Astrocyte of the spinal cord (primary cell): ENCODE measurements at regions not wholly inside any gene's neighbourhood (a gene's known extent, or its start where the extent isn't known, plus 50 kb on each side); places are given as distances from the start of the nearest gene placed in this dataset.

Source experiments
- DNase-seq: peaks from one replicate; pipeline ENCODE4 v3.0.0; 2011; ENCODE audit warnings: low read depth, low spot score
- H3K4me3 ChIP-seq: 2 replicates; pipeline ENCODE4 v1.5.1; 2011; ENCODE audit warnings: low read depth, mild to moderate bottlenecking, low read length, moderate library complexity
- in situ Hi-C: cut with HindIII; loops from 2 replicates; pipeline ENCODE4 v1.10.0; 2017; ENCODE audit warnings: low sequenced_read_pairs
- TF ChIP-seq, protein P1 (sequence below): IDR thresholded peaks from 2 replicates; pipeline ENCODE4 v1.5.1; 2012; ENCODE audit warnings: low read depth, mild to moderate bottlenecking, low read length, inconsistent platforms

DNA sequence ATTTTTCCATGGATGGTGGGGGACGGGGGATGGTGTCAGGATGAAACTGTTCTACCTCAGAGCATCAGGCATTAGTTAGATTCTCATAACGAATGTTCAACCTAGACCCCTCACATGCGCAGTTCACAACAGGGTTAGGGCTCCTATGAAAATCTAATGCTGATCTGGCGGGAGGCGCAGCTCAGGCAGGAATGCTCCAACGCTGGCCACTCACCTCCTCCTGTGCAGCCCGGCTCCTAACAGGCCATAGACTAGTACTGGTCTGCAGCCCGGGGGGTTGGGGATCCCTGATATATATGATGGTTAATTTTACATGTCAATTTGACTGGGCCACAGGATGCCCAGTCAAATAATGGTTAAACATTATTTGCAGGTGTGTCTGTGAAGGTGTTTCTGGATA is 199.0 kb upstream of the NR4A3 start:
- TF ChIP-seq, protein P1, sequence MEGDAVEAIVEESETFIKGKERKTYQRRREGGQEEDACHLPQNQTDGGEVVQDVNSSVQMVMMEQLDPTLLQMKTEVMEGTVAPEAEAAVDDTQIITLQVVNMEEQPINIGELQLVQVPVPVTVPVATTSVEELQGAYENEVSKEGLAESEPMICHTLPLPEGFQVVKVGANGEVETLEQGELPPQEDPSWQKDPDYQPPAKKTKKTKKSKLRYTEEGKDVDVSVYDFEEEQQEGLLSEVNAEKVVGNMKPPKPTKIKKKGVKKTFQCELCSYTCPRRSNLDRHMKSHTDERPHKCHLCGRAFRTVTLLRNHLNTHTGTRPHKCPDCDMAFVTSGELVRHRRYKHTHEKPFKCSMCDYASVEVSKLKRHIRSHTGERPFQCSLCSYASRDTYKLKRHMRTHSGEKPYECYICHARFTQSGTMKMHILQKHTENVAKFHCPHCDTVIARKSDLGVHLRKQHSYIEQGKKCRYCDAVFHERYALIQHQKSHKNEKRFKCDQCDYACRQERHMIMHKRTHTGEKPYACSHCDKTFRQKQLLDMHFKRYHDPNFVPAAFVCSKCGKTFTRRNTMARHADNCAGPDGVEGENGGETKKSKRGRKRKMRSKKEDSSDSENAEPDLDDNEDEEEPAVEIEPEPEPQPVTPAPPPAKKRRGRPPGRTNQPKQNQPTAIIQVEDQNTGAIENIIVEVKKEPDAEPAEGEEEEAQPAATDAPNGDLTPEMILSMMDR: no peak
- DNase-seq: no peak
- no peak overlapping the region for H3K4me3 ChIP-seq
- in situ Hi-C loops: no loop called here

DNA sequence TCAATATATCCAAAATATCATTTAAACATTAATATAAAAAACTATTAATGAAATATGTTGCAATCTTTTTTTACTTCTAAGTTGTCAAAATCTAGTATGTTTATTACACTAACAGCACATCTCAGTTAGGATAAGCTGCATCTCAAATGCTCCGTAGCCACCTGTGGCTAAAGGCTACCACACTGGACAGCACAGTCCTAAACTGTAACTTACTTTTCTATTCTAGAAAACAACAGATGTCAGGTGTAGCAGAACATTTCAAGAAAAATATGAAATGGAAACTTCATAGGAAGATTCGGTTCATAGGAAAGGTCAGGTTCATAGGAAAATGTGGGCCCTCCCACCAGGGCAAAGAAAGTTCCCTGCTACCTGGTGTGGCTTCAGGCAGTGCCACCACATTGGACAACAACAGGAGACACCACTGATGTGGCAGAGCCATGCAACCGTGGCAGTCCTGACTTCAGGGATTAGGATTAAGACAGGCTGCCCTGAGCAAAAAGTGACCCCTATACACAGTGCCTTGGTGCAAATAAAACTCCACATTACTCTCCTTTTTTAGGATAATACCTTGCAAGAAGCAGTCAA is 197.8 kb upstream of the NR4A3 start:
- in situ Hi-C loops: no loop called here
- TF ChIP-seq, protein P1: no peak
- DNase-seq: no peak
- no peak overlapping the region for H3K4me3 ChIP-seq

DNA sequence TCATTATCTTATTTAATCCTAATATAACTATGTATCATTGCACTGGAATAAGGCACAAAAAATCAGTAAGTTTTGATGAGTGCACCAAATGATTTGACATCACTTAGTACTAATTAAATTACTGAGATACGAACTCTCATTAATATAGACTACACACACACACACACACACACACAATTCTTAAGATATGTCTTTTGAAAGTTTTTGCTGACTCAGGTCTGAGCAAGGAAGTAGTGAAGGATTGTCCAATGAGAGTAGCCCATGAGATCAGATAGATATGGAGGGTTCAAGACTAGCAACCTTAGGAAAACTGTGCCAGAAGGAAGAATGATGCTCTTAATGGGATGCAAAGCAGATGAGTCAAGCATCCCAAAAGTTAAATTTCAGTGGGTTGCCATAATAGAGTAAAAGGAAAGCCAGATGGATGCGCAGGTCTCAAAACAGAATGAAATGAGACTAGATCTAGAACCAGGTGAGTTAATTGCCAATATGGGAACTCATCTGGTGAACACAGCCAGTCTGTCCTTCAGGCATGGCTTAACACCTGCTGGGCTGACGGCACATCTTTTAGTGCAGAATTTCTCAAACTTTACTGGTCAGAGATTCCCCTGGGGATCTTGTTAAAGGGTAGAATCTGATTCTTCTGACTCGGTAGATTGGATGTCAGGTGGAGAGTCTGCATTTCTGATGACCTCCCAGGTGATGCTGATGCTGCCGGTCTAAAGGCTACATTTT is 197.0 kb upstream of the NR4A3 start:
- no peak for DNase-seq
- no peak overlapping the region for H3K4me3 ChIP-seq
- TF ChIP-seq, protein P1: no peak
- in situ Hi-C loops: no loop called here

DNA sequence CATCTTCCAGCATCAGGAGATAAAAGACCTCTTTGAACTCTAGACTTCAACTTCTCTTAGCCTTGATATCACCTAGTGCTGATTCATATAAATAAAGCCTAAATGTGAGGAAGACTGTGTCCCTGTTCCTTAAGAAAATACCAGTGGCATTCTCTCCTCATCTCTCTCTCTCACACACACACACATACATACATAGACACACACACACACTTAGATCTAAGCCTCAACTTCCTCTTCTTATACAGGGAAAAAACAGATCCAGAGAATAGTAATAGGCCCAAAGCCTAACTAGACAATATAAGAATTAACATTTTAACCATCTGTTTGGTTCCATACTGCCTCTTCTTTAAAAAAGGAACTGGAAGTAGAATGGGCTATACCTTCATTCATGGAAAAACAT is 195.3 kb upstream of the NR4A3 start:
- DNase-seq: no peak
- in situ Hi-C loops: no loop called here
- no peak overlapping the region for H3K4me3 ChIP-seq
- TF ChIP-seq, protein P1: no peak

DNA sequence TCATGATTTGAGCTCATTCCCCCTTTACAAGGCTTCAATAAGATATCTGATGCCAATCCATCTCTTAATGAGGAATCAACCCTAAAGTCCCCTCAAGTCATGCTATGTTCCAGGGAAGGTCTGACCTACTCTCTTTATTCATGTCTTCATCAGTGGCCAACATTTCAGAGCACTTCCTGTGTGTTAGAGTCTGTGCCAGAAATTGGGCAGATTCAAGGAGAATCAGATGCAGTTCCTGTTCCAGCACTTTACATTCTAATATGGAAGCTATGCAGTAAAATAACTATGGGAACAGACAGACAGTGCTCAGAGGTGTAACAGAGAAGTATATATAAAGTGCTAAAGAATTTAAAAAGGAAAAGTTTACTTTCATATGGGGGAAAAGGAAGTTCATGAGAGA is 193.4 kb upstream of the NR4A3 start:
- TF ChIP-seq, protein P1: no peak
- in situ Hi-C loops: no loop called here
- no peak for DNase-seq
- no peak overlapping the region for H3K4me3 ChIP-seq

DNA sequence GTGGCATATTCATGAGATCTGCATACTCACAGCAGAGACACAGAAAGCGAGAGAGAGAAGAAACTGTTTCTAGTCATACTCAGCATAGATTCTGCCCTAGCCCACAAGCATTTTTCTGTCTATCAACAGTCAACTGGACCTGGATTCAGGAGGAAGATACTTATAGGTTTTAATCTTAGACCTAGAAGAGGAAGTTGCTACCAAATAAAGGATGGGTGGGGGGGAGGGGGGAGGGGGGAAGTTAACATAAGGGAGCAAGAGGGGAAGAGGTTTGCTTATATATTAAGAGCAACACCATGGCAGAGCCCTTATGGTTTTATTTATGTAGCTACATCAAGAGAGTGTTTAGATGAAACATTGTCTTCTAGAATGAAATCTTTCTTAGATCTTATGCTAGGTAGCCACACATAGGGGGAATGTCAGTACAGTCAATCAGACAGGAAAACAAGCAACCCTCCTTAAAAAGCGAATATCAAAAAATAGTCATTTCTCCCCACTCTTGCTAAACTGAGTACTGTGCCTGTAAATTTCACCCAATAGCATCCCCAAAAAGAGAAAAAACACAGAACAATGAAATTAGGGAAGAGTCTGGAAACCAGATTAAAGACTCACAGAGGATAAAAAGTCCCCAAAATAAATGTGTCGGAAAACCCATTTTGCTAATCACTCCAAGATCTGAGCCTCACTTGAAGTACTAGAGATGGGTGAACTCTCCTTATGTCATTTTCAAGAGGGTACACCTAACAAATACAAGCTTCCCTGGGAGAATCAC is 192.7 kb upstream of the NR4A3 start:
- TF ChIP-seq, protein P1: no peak
- no peak for DNase-seq
- in situ Hi-C loops: no loop called here
- no peak overlapping the region for H3K4me3 ChIP-seq
